ENCODE measurements at regions not wholly inside any gene's neighbourhood (a gene's known extent, or its start where the extent isn't known, plus 50 kb on each side); places are given as distances from the start of the nearest gene placed in this dataset.

GRCh38 chr5:92594031-92594430 lies 987.0 kb downstream of the NR2F1-AS1 start:
- Mint-ChIP-seq H3K27ac (ENCODE audit: unreplicated experiment) (no peak overlapping the region), H3K36me3 (ENCODE audit: insufficient read depth, unreplicated experiment) (no peaks in the 10 kb centered on the region), H3K4me3 (ENCODE audit: low read depth, unreplicated experiment) (no peak overlapping the region), H3K27me3 (ENCODE audit: unreplicated experiment) (no peaks in the 10 kb centered on the region), H3K4me1 (ENCODE audit: low read depth, unreplicated experiment) (no peaks in the 10 kb centered on the region), H3K9me3 (ENCODE audit: low read depth, unreplicated experiment) (no peaks in the 10 kb centered on the region)
- no peak for DNase-seq
- BruUV-seq (replicated peaks), result no TSS peak
- TF ChIP-seq CTCF (IDR thresholded peaks at IDR 0.05; ENCODE audit: unreplicated experiment), result no peak
- intact Hi-C loops (cut with micrococcal nuclease; ENCODE audit: unreplicated experiment), result no loop called here
- CTCF ChIA-PET, result interaction anchor here (0.5 kb wide), 1 partner anchor 1065 kb away, joined by 3 read pairs; no protein-coding TSS in a partner anchor

- Mint-ChIP-seq H3K4me1 (ENCODE audit: low read depth, unreplicated experiment) (no peaks in the 10 kb centered on the region), H3K27me3 (ENCODE audit: unreplicated experiment) (no peaks in the 10 kb centered on the region), H3K4me3 (ENCODE audit: low read depth, unreplicated experiment) (no peak overlapping the region), H3K27ac (ENCODE audit: unreplicated experiment) (no peak overlapping the region), H3K36me3 (ENCODE audit: insufficient read depth, unreplicated experiment) (no peaks in the 10 kb centered on the region), H3K9me3 (ENCODE audit: low read depth, unreplicated experiment) (no peaks in the 10 kb centered on the region)
- intact Hi-C loops (cut with micrococcal nuclease; ENCODE audit: unreplicated experiment), result no loop called here
- BruUV-seq (replicated peaks), result no TSS peak
- CTCF ChIA-PET, result no interaction called here
- no peak for DNase-seq
- no peak for TF ChIP-seq CTCF (IDR thresholded peaks at IDR 0.05; ENCODE audit: unreplicated experiment)
Observed at GRCh38 chr5:92588876-92589275, 992.1 kb downstream of the NR2F1-AS1 start.

DNA sequence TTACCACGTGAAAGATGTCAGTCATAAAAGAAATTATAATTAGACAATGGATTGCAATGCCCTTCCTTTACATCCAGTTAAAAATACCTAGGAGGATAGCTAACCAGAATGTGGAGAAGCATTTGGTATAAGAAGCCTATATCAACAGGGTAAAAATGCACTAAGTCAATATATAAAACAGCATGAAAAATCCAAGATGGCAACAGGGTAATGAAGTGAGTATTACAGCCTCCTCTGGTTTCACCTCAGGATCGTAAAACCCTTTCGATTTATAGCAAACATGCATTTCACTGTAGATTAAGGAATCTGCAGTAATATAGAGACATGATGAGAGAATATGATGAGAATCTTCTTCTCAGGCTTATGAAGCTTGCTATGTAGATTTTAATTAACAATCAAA lies 999.3 kb downstream of the NR2F1-AS1 start:
- peaks cover 2% of the 10 kb centered on the region for H3K9me3 Mint-ChIP-seq (ENCODE audit: low read depth, unreplicated experiment)
- H3K4me3 Mint-ChIP-seq (ENCODE audit: low read depth, unreplicated experiment), result no peak overlapping the region
- no peaks in the 10 kb centered on the region for H3K36me3 Mint-ChIP-seq (ENCODE audit: insufficient read depth, unreplicated experiment)
- no peak for TF ChIP-seq CTCF (IDR thresholded peaks at IDR 0.05; ENCODE audit: unreplicated experiment)
- H3K27ac Mint-ChIP-seq (ENCODE audit: unreplicated experiment), result no peak overlapping the region
- CTCF ChIA-PET, result interaction anchor here (0.5 kb wide), 1 partner anchor 495 kb away, joined by 6 read pairs; no protein-coding TSS in a partner anchor
- no peaks in the 10 kb centered on the region for H3K27me3 Mint-ChIP-seq (ENCODE audit: unreplicated experiment)
- H3K4me1 Mint-ChIP-seq (ENCODE audit: low read depth, unreplicated experiment), result no peaks in the 10 kb centered on the region
- no TSS peak for BruUV-seq (replicated peaks)
- no peak for DNase-seq
- intact Hi-C loops (cut with micrococcal nuclease; ENCODE audit: unreplicated experiment), result no loop called here

DNA sequence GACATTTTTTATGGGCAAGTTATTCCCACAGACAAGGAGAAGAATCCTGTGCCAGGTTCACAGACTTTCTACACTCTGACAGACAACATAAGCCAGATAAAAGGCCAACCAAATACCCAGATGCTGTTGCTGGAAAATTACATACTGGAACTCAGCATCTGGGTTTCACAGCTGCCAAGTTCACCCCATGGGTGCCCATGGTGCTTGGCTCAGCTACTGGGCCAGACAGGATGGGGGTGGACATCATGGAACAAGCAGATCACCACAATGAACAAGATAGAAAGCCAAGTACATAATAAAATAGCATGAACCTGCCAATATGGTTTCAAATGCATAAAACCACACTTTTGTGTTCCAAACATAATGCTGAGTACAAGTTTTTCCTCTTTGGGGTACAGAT lies 999.8 kb downstream of the NR2F1-AS1 start:
- no TSS peak for BruUV-seq (replicated peaks)
- no peaks in the 10 kb centered on the region for H3K4me1 Mint-ChIP-seq (ENCODE audit: low read depth, unreplicated experiment)
- no peaks in the 10 kb centered on the region for H3K36me3 Mint-ChIP-seq (ENCODE audit: insufficient read depth, unreplicated experiment)
- CTCF ChIA-PET, result no interaction called here
- no peak for DNase-seq
- H3K9me3 Mint-ChIP-seq (ENCODE audit: low read depth, unreplicated experiment), result peaks cover 2% of the 10 kb centered on the region
- H3K27ac Mint-ChIP-seq (ENCODE audit: unreplicated experiment), result no peak overlapping the region
- no peak overlapping the region for H3K4me3 Mint-ChIP-seq (ENCODE audit: low read depth, unreplicated experiment)
- intact Hi-C loops (cut with micrococcal nuclease; ENCODE audit: unreplicated experiment), result no loop called here
- no peak for TF ChIP-seq CTCF (IDR thresholded peaks at IDR 0.05; ENCODE audit: unreplicated experiment)
- no peaks in the 10 kb centered on the region for H3K27me3 Mint-ChIP-seq (ENCODE audit: unreplicated experiment)
